SK-N-SH (cell line): ENCODE measurements at regions not wholly inside any gene's neighbourhood (a gene's known extent, or its start where the extent isn't known, plus 50 kb on each side); places are given as distances from the start of the nearest gene placed in this dataset.

Source experiments
- CTCF ChIA-PET: fragments of 300-600, 350-600 bp; formaldehyde crosslinking; extraction: SDS; loops from one replicate; lab custom pipeline; 2021; lab: Yijun Ruan, JAX
- POLR2A ChIA-PET: fragments of 350-600 bp; sonication (Branson Sonifier 250); formaldehyde crosslinking; extraction: SDS; loops from one replicate; lab custom pipeline; 2020; ENCODE audit warnings: antibody characterized with exemption, inconsistent platforms; lab: Yijun Ruan, JAX
- DNase-seq: peaks from one replicate; pipeline ENCODE4 v3.0.0; 2012
- H2AFZ ChIP-seq: fragments of 200-600 bp; sonication (generic); 2 replicates; pipeline ENCODE4 v1.8.1; 2016; ENCODE audit warnings: antibody characterized with exemption, mild to moderate bottlenecking, low read depth
- H3F3A ChIP-seq: fragments of 200-600 bp; sonication (generic); replicated peaks from 2 replicates; pipeline ENCODE3; 2016; ENCODE audit warnings: antibody characterized with exemption, mild to moderate bottlenecking; ENCODE audit not compliant: insufficient read depth
- H3K27ac ChIP-seq, 2 experiments: fragments of 200-500 bp in 1 of 2; fragments of 200-600 bp in 1 of 2; sonication (Bioruptor generic) in 1 of 2; sonication (generic), shearing (Covaris generic) in 1 of 2; 2 replicates each; pipeline versions ENCODE4 v1.5.1 to v1.6.1; 2014 to 2016; ENCODE audit warnings: low read depth in 2 of 2, inconsistent platforms in 1 of 2, low read length in 1 of 2, mild to moderate bottlenecking in 1 of 2, mixed read lengths in 1 of 2
- H3K27me3 ChIP-seq: fragments of 200-600 bp; sonication (generic), shearing (Covaris generic); 2 replicates; pipeline ENCODE4 v1.6.1; 2016; ENCODE audit warnings: mixed run types; ENCODE audit not compliant: insufficient read depth
- H3K36me3 ChIP-seq, 2 experiments: fragments of 200-500 bp in 1 of 2; fragments of 200-600 bp in 1 of 2; sonication (Bioruptor generic) in 1 of 2; sonication (generic) in 1 of 2; replicated peaks in 1 of 2; 2 replicates each; pipeline versions ENCODE3 to v1.5.1; 2014 to 2016; ENCODE audit warnings: low read length in 1 of 2, mild to moderate bottlenecking in 1 of 2; ENCODE audit not compliant: insufficient read depth in 2 of 2, control insufficient read depth in 1 of 2
- H3K4me1 ChIP-seq, 2 experiments: fragments of 200-500 bp in 1 of 2; fragments of 200-600 bp in 1 of 2; sonication (Bioruptor generic) in 1 of 2; sonication (generic), shearing (Covaris generic) in 1 of 2; 2 replicates each; pipeline versions ENCODE4 v1.5.1 to v1.6.1; 2014 to 2016; ENCODE audit warnings: low read depth in 1 of 2, low read length in 1 of 2, mixed run types in 1 of 2; ENCODE audit not compliant: insufficient read depth in 2 of 2, control insufficient read depth in 1 of 2
- H3K4me2 ChIP-seq: fragments of 200-600 bp; sonication (generic), shearing (Covaris generic); 2 replicates; pipeline ENCODE4 v1.6.1; 2017; ENCODE audit warnings: mixed run types
- H3K4me3 ChIP-seq, 2 experiments: fragments of 200-500 bp in 1 of 2; fragments of 200-600 bp in 1 of 2; sonication (Bioruptor generic) in 1 of 2; sonication (generic), shearing (Covaris generic) in 1 of 2; 2 replicates each; pipeline versions ENCODE4 v1.5.1 to v1.8.1; 2014 to 2016; ENCODE audit warnings: low read depth in 2 of 2, inconsistent platforms in 1 of 2, low read length in 1 of 2, mild to moderate bottlenecking in 1 of 2, mixed read lengths in 1 of 2, moderate library complexity in 1 of 2
- H3K79me2 ChIP-seq: fragments of 200-600 bp; sonication (generic); 2 replicates; pipeline ENCODE4 v1.8.1; 2017; ENCODE audit warnings: mild to moderate bottlenecking; ENCODE audit not compliant: insufficient read depth
- H3K9ac ChIP-seq: fragments of 200-600 bp; sonication (generic); 2 replicates; pipeline ENCODE4 v1.6.1; 2017; ENCODE audit warnings: mixed run types
- H3K9me2 ChIP-seq: fragments of 200-600 bp; sonication (generic); 2 replicates; pipeline ENCODE4 v1.6.1; 2017; ENCODE audit warnings: mixed run types
- H3K9me3 ChIP-seq: fragments of 200-600 bp; sonication (generic); 2 replicates; pipeline ENCODE4 v1.6.1; 2017; ENCODE audit warnings: mixed run types, mild to moderate bottlenecking, moderate library complexity
- H4K20me1 ChIP-seq: fragments of 200-600 bp; sonication (generic); 2 replicates; pipeline ENCODE4 v1.6.1; 2017; ENCODE audit warnings: mild to moderate bottlenecking, mixed run types; ENCODE audit not compliant: insufficient read depth
- CHD2 ChIP-seq: fragments of 150-350 bp; IDR thresholded peaks from 2 replicates; pipeline ENCODE4 v1.6.1; 2018; ENCODE audit warnings: low read length; ENCODE audit not compliant: partially characterized antibody
- EZH2phosphoT487 ChIP-seq: fragments of 200-600 bp; sonication (generic); IDR thresholded peaks from 2 replicates; pipeline ENCODE4 v1.6.1; 2017; ENCODE audit warnings: low read depth, mixed run types, mild to moderate bottlenecking, antibody characterized with exemption, moderate library complexity, borderline replicate concordance
- FOSL2 ChIP-seq: IDR thresholded peaks from 2 replicates; pipeline ENCODE4 v1.4.0; 2012; ENCODE audit warnings: low read depth, mild to moderate bottlenecking, moderate library complexity, borderline replicate concordance
- FOXJ3 ChIP-seq: sonication (generic); formaldehyde crosslinking; IDR thresholded peaks from 2 replicates; pipeline ENCODE4 v1.5.1; 2020; ENCODE audit warnings: mild to moderate bottlenecking, missing genetic modification reagents
- FOXM1 ChIP-seq: IDR thresholded peaks from 2 replicates; pipeline ENCODE4 v1.4.0; 2012; ENCODE audit warnings: low read depth, mild to moderate bottlenecking
- JUND ChIP-seq: IDR thresholded peaks from 2 replicates; pipeline ENCODE4 v1.4.0; 2012
- NFIC ChIP-seq: IDR thresholded peaks from 2 replicates; pipeline ENCODE4 v1.4.0; 2012; ENCODE audit warnings: borderline replicate concordance
- POLR2AphosphoS5 ChIP-seq: IDR thresholded peaks from 2 replicates; pipeline ENCODE4 v1.6.1; 2012; ENCODE audit warnings: low read depth, low read length
- RCOR1 ChIP-seq: fragments of 150-350 bp; IDR thresholded peaks from 2 replicates; pipeline ENCODE4 v1.6.1; 2017; ENCODE audit warnings: antibody characterized with exemption, low read length
- RXRA ChIP-seq: IDR thresholded peaks from 2 replicates; pipeline ENCODE4 v1.4.0; 2012; ENCODE audit warnings: low read depth, mild to moderate bottlenecking, borderline replicate concordance
- SIN3A ChIP-seq: IDR thresholded peaks from 2 replicates; pipeline ENCODE4 v1.6.1; 2012; ENCODE audit warnings: low read depth, mild to moderate bottlenecking, low read length, moderate library complexity, borderline replicate concordance
- SMC3 ChIP-seq: IDR thresholded peaks from 2 replicates; pipeline ENCODE4 v1.6.1; 2012; ENCODE audit warnings: low read depth, low read length, improper control_type of control experiment
- TEAD4 ChIP-seq: IDR thresholded peaks from 2 replicates; pipeline ENCODE4 v1.4.0; 2012; ENCODE audit warnings: mild to moderate bottlenecking, borderline replicate concordance; ENCODE audit not compliant: insufficient read depth
- WGBS: methylation state at CpG from one replicate; pipeline ENCODE4 v1.1.6; 2017; ENCODE audit warnings: low lambda C conversion rate; 5-methylcytosine and 5-hydroxymethylcytosine counted together
- TF ChIP-seq, protein P1 (sequence below): IDR thresholded peaks from 2 replicates; pipeline ENCODE4 v1.6.1; 2012; ENCODE audit warnings: mild to moderate bottlenecking, low read depth, low read length, moderate library complexity
- TF ChIP-seq, protein P2 (sequence below): IDR thresholded peaks from 2 replicates; pipeline ENCODE4; 2012
- TF ChIP-seq, protein P3 (sequence below): fragments of 150-350 bp; IDR thresholded peaks from 2 replicates; pipeline ENCODE4 v1.6.1; 2017; ENCODE audit warnings: antibody characterized with exemption, low read length, low read depth, borderline replicate concordance
- TF ChIP-seq, protein P4 (sequence below): fragments of 150-350 bp; IDR thresholded peaks from 2 replicates; pipeline ENCODE4 v1.6.1; 2016; ENCODE audit warnings: mild to moderate bottlenecking, low read depth, low read length
- TF ChIP-seq, protein P5 (sequence below): fragments of 200-600 bp; sonication (generic); IDR thresholded peaks from 2 replicates; pipeline ENCODE4 v1.6.1; 2017; ENCODE audit warnings: antibody characterized with exemption, mild to moderate bottlenecking, moderate library complexity
- TF ChIP-seq, protein P6 (sequence below): IDR thresholded peaks from 2 replicates; pipeline ENCODE4 v1.4.0; 2012; ENCODE audit warnings: low read depth, borderline replicate concordance

DNA sequence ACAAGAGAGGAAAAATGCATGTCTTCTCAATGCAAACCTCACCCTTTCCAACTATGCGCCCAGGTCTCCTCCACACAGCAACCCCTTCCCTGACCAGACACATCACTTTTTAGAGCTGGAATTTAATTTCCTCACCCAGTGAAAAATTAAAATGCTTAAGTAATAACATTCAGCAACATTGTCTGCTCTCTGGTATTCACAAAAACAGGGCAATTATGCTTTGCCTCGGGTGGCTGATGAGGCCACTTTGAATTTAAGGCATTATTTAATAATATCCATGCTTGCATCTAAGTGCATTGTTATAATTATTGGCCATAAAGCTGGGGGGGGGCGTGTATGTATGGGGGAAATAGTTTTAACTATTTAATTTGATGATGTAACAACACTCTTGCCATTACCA, 777.8 kb upstream of the NRSN1 start (continued):
- TF ChIP-seq, protein P1, sequence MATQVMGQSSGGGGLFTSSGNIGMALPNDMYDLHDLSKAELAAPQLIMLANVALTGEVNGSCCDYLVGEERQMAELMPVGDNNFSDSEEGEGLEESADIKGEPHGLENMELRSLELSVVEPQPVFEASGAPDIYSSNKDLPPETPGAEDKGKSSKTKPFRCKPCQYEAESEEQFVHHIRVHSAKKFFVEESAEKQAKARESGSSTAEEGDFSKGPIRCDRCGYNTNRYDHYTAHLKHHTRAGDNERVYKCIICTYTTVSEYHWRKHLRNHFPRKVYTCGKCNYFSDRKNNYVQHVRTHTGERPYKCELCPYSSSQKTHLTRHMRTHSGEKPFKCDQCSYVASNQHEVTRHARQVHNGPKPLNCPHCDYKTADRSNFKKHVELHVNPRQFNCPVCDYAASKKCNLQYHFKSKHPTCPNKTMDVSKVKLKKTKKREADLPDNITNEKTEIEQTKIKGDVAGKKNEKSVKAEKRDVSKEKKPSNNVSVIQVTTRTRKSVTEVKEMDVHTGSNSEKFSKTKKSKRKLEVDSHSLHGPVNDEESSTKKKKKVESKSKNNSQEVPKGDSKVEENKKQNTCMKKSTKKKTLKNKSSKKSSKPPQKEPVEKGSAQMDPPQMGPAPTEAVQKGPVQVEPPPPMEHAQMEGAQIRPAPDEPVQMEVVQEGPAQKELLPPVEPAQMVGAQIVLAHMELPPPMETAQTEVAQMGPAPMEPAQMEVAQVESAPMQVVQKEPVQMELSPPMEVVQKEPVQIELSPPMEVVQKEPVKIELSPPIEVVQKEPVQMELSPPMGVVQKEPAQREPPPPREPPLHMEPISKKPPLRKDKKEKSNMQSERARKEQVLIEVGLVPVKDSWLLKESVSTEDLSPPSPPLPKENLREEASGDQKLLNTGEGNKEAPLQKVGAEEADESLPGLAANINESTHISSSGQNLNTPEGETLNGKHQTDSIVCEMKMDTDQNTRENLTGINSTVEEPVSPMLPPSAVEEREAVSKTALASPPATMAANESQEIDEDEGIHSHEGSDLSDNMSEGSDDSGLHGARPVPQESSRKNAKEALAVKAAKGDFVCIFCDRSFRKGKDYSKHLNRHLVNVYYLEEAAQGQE: no peak
- peak; percentile 92 for TF ChIP-seq RCOR1
- TF ChIP-seq, all 33 proteins: peak for 8

DNA sequence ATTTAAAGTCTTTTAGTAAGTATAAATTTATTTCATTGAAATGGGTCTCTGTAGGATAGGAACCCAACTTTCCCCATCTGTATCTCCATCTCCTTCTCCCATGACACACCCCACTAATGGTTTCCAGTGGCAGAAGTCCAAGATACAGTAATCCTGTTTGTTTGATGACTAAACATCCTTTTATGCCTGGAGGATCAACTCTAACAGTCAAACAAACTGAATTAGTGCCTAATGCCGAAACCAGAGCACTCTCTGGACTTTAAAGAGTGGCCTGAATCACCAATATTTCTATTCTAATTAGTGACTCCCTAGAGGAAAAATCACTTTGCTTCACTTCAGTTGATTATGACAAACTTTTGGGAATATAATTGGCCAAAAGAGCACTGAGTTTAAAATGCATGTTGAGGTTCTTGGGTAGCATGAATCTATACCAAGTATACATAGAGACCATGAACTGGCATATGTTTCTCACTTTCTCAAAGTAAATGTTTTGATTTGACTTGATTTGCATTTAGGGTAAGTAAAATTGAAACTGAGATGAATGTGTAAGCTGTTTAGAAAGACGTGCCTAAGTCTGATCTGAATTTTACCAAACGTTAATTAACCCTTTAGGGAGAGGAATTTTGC, 776.4 kb upstream of the NRSN1 start:
- H4K20me1 ChIP-seq: no peaks in the 10 kb centered on the region
- POLR2A ChIA-PET: no interaction called here
- DNase-seq: peak; percentile 71
- H3K9ac ChIP-seq: no peak overlapping the region
- H3K4me3 ChIP-seq: 0 out of 4 replicates have a peak overlapping the region, but pooled peaks of 1 of the 2 experiments have one; percentile 9
- peaks cover 4 to 19% of the 10 kb centered on the region in 2 experiments; a peak in 3 of 4 replicates for H3K4me1 ChIP-seq
- H3K79me2 ChIP-seq: no peaks in the 10 kb centered on the region
- no peaks in the 10 kb centered on the region for H3K9me3 ChIP-seq
- no peaks in the 10 kb centered on the region for H3K9me2 ChIP-seq
- CTCF ChIA-PET: interaction anchor here (1.2 kb wide), 1 partner anchor 98 kb away, joined by 5 read pairs; no protein-coding TSS in a partner anchor
- no peak overlapping the region for H3K4me2 ChIP-seq
- H2AFZ ChIP-seq: no peak overlapping the region
- WGBS: 1% methylated on average over 3 of the region's 3 CpGs
- H3K27ac ChIP-seq: peak overlapping the region; percentile 78 to 100
- H3K36me3 ChIP-seq: no peaks in the 10 kb centered on the region
- peaks cover 27% of the 10 kb centered on the region for H3F3A ChIP-seq
- no peaks in the 10 kb centered on the region for H3K27me3 ChIP-seq
- TF ChIP-seq NFIC (peak; percentile 86), RCOR1 (peak; percentile 85; the same call in 1 of the 2 replicates), CHD2 (peak; percentile 94), TEAD4 (peak; percentile 90; the same call in 1 of the 2 replicates), POLR2AphosphoS5 (peak; percentile 76; the same call in 1 of the 2 replicates), FOSL2 (peak; percentile 65; the same call in 1 of the 2 replicates), FOXJ3 (CRISPR knock-in tag) (peak; percentile 99), FOXM1 (peak; percentile 88; the same call in 1 of the 2 replicates), RXRA (no peak), JUND (peak; percentile 70), EZH2phosphoT487 (no peak), SIN3A (0 out of 2 replicates have a peak, but pooled peaks have one; percentile 40), SMC3 (peak; percentile 26; the same call in 1 of the 2 replicates)
- TF ChIP-seq, protein P2, sequence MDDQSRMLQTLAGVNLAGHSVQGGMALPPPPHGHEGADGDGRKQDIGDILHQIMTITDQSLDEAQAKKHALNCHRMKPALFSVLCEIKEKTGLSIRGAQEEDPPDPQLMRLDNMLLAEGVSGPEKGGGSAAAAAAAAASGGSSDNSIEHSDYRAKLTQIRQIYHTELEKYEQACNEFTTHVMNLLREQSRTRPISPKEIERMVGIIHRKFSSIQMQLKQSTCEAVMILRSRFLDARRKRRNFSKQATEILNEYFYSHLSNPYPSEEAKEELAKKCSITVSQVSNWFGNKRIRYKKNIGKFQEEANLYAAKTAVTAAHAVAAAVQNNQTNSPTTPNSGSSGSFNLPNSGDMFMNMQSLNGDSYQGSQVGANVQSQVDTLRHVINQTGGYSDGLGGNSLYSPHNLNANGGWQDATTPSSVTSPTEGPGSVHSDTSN: peak; percentile 79
- TF ChIP-seq, protein P3, sequence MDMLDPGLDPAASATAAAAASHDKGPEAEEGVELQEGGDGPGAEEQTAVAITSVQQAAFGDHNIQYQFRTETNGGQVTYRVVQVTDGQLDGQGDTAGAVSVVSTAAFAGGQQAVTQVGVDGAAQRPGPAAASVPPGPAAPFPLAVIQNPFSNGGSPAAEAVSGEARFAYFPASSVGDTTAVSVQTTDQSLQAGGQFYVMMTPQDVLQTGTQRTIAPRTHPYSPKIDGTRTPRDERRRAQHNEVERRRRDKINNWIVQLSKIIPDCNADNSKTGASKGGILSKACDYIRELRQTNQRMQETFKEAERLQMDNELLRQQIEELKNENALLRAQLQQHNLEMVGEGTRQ: no peak
- TF ChIP-seq, protein P4, sequence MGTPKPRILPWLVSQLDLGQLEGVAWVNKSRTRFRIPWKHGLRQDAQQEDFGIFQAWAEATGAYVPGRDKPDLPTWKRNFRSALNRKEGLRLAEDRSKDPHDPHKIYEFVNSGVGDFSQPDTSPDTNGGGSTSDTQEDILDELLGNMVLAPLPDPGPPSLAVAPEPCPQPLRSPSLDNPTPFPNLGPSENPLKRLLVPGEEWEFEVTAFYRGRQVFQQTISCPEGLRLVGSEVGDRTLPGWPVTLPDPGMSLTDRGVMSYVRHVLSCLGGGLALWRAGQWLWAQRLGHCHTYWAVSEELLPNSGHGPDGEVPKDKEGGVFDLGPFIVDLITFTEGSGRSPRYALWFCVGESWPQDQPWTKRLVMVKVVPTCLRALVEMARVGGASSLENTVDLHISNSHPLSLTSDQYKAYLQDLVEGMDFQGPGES: no peak
- TF ChIP-seq, protein P5, sequence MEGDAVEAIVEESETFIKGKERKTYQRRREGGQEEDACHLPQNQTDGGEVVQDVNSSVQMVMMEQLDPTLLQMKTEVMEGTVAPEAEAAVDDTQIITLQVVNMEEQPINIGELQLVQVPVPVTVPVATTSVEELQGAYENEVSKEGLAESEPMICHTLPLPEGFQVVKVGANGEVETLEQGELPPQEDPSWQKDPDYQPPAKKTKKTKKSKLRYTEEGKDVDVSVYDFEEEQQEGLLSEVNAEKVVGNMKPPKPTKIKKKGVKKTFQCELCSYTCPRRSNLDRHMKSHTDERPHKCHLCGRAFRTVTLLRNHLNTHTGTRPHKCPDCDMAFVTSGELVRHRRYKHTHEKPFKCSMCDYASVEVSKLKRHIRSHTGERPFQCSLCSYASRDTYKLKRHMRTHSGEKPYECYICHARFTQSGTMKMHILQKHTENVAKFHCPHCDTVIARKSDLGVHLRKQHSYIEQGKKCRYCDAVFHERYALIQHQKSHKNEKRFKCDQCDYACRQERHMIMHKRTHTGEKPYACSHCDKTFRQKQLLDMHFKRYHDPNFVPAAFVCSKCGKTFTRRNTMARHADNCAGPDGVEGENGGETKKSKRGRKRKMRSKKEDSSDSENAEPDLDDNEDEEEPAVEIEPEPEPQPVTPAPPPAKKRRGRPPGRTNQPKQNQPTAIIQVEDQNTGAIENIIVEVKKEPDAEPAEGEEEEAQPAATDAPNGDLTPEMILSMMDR: no peak
- TF ChIP-seq, protein P6, sequence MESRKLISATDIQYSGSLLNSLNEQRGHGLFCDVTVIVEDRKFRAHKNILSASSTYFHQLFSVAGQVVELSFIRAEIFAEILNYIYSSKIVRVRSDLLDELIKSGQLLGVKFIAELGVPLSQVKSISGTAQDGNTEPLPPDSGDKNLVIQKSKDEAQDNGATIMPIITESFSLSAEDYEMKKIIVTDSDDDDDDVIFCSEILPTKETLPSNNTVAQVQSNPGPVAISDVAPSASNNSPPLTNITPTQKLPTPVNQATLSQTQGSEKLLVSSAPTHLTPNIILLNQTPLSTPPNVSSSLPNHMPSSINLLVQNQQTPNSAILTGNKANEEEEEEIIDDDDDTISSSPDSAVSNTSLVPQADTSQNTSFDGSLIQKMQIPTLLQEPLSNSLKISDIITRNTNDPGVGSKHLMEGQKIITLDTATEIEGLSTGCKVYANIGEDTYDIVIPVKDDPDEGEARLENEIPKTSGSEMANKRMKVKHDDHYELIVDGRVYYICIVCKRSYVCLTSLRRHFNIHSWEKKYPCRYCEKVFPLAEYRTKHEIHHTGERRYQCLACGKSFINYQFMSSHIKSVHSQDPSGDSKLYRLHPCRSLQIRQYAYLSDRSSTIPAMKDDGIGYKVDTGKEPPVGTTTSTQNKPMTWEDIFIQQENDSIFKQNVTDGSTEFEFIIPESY: no peak
